ENCODE measurements at regions not wholly inside any gene's neighbourhood (a gene's known extent, or its start where the extent isn't known, plus 50 kb on each side); places are given as distances from the start of the nearest gene placed in this dataset.

- TF ChIP-seq EZH2phosphoT487 (IDR thresholded peaks at IDR 0.05; ENCODE audit: borderline replicate concordance, low read depth) (no peak), REST (IDR thresholded peaks at IDR 0.05; ENCODE audit: low read depth, low read length) (no peak), CTCF (IDR thresholded peaks at IDR 0.05) (no peak), MAX (IDR thresholded peaks at IDR 0.05; ENCODE audit: low read depth) (no peak), USF2 (IDR thresholded peaks at IDR 0.05; ENCODE audit: borderline replicate concordance, low read depth, low read length) (no peak), TAF1 (IDR thresholded peaks at IDR 0.05; ENCODE audit: borderline replicate concordance, low read depth, low read length) (no peak), ZBTB33 (IDR thresholded peaks at IDR 0.05; ENCODE audit: borderline replicate concordance, low read depth) (no peak), SMC3 (IDR thresholded peaks at IDR 0.05; ENCODE audit: low read depth, low read length) (no peak)
These were observed 222.4 kb upstream of the CD96 start for GRCh38 chr3:111319598-111319997.
